HCT116 (cell line): ENCODE measurements at regions not wholly inside any gene's neighbourhood (a gene's known extent, or its start where the extent isn't known, plus 50 kb on each side); places are given as distances from the start of the nearest gene placed in this dataset.

Experiments used
- ATAC-seq: fragments of 200-7000 bp; cut with Tn5 transposase; 2 replicates; pipeline ENCODE4 v1.9.1; 2020; ENCODE audit warnings: mild to moderate bottlenecking, moderate library complexity
- BruUV-seq: library from RNA; stranded (reverse); fragments of 400-500 nt; replicated peaks from 2 replicates; lab custom pipeline; 2021; lab: Mats Ljungman, UMichigan
- CTCF ChIA-PET: fragments of 300-600 bp; sonication (Branson Sonifier 250); formaldehyde crosslinking; loops from one replicate; lab custom pipeline; 2021; ENCODE audit warnings: antibody characterized with exemption; lab: Charles Lee
- POLR2A ChIA-PET: fragments of 300-600, 350-600 bp; sonication (Branson Sonifier 250); formaldehyde crosslinking; loops from one replicate; lab custom pipeline; 2021; ENCODE audit warnings: antibody characterized with exemption; lab: Charles Lee
- RAD21 ChIA-PET, 2 experiments: fragments of 300-600 bp; sonication (Branson Sonifier 250); formaldehyde crosslinking; loops; one replicate each; lab custom pipeline; 2023; ENCODE audit warnings: low total read pairs in 2 of 2; ENCODE audit not compliant: uncharacterized antibody in 2 of 2, unreplicated experiment in 2 of 2, low non-redundant PET in 1 of 2; lab: Charles Lee
- DNase-seq: peaks from one replicate; pipeline ENCODE4 v3.0.0-alpha.2; 2010; ENCODE audit warnings: low read depth, low spot score
- H2AFZ ChIP-seq: fragments of 200-600 bp; shearing (Covaris generic), sonication (generic); 2 replicates; pipeline ENCODE4 v1.6.1; 2017; ENCODE audit warnings: low read depth, mixed run types, mixed read lengths, antibody characterized with exemption, low read length; ENCODE audit not compliant: poor library complexity, severe bottlenecking
- H3K27ac ChIP-seq: 2 replicates; pipeline ENCODE4 v1.5.1; 2012; ENCODE audit warnings: low read depth, low read length
- H3K27me3 ChIP-seq: fragments of 200-600 bp; sonication (generic); 2 replicates; pipeline ENCODE4 v1.6.1; 2016; ENCODE audit warnings: mixed run types, low read length, mixed read lengths; ENCODE audit not compliant: insufficient read depth
- H3K36me3 ChIP-seq, 2 experiments: fragments of 200-500 bp in 1 of 2; fragments of 200-600 bp in 1 of 2; sonication (Bioruptor generic) in 1 of 2; sonication (generic) in 1 of 2; 2 replicates each; pipeline versions ENCODE4 v1.5.1 to v1.6.1; 2014 to 2016; ENCODE audit warnings: low read length in 2 of 2, inconsistent platforms in 1 of 2, mixed read lengths in 1 of 2, mixed run types in 1 of 2; ENCODE audit not compliant: insufficient read depth in 2 of 2, control insufficient read depth in 1 of 2
- H3K4me1 ChIP-seq, 2 experiments: fragments of 200-600 bp in 1 of 2; sonication (generic) in 1 of 2; 2 replicates each; pipeline versions ENCODE4 v1.5.1 to v1.6.1; 2012 to 2017; ENCODE audit warnings: low read length in 2 of 2, inconsistent platforms in 1 of 2, mild to moderate bottlenecking in 1 of 2, mixed read lengths in 1 of 2, mixed run types in 1 of 2, moderate library complexity in 1 of 2; ENCODE audit not compliant: insufficient read depth in 2 of 2, control insufficient read depth in 1 of 2
- H3K4me2 ChIP-seq: fragments of 200-600 bp; sonication (generic); 2 replicates; pipeline ENCODE4 v1.6.1; 2017; ENCODE audit warnings: mixed run types, low read length, mixed read lengths
- H3K4me3 ChIP-seq, 2 experiments: fragments of 200-600 bp in 1 of 2; sonication (generic) in 1 of 2; replicated peaks in 1 of 2; 2 replicates each; pipeline ENCODE4 v1.5.1; 2011 to 2016; ENCODE audit warnings: low read length in 2 of 2, control low read depth in 1 of 2, low read depth in 1 of 2, mild to moderate bottlenecking in 1 of 2, mixed read lengths in 1 of 2, mixed run types in 1 of 2
- H3K79me2 ChIP-seq: fragments of 200-600 bp; sonication (generic); 2 replicates; pipeline ENCODE4 v1.6.1; 2017; ENCODE audit warnings: mild to moderate bottlenecking, mixed run types, low read length, moderate library complexity, mixed read lengths; ENCODE audit not compliant: insufficient read depth
- H3K9ac ChIP-seq: fragments of 200-600 bp; sonication (generic); 2 replicates; pipeline ENCODE4 v1.6.1; 2016; ENCODE audit warnings: low read length, mixed read lengths
- H3K9me2 ChIP-seq: fragments of 200-600 bp; sonication (generic), shearing (Covaris generic); 2 replicates; pipeline ENCODE4 v1.6.1; 2017; ENCODE audit warnings: mixed run types, mild to moderate bottlenecking, moderate library complexity; ENCODE audit not compliant: insufficient read depth
- H3K9me3 ChIP-seq, 2 experiments: fragments of 200-500 bp in 1 of 2; fragments of 200-600 bp in 1 of 2; sonication (Bioruptor generic) in 1 of 2; sonication (generic) in 1 of 2; 2 replicates each; pipeline ENCODE4 v1.6.1; 2014 to 2017; ENCODE audit warnings: low read length in 2 of 2, mixed read lengths in 2 of 2, inconsistent platforms in 1 of 2, low read depth in 1 of 2, mild to moderate bottlenecking in 1 of 2, mixed run types in 1 of 2, moderate library complexity in 1 of 2; ENCODE audit not compliant: control insufficient read depth in 1 of 2, insufficient read depth in 1 of 2
- H4K20me1 ChIP-seq: fragments of 200-600 bp; sonication (generic), shearing (Covaris generic); 2 replicates; pipeline ENCODE4 v1.6.1; 2017; ENCODE audit warnings: mixed run types, mild to moderate bottlenecking, moderate library complexity; ENCODE audit not compliant: insufficient read depth
- CTCF ChIP-seq, 3 experiments: fragments of 200-600 bp in 1 of 3; sonication (generic) in 1 of 3; IDR thresholded peaks in 2 of 3; conservative IDR thresholded peaks in 1 of 3; 2 replicates each; pipeline ENCODE4 v1.5.1; 2012 to 2017; ENCODE audit warnings: low read depth in 2 of 3, low read length in 2 of 3, antibody characterized with exemption in 1 of 3, borderline replicate concordance in 1 of 3, control low read depth in 1 of 3, mild to moderate bottlenecking in 1 of 3, mixed read lengths in 1 of 3, mixed run types in 1 of 3, moderate library complexity in 1 of 3; ENCODE audit not compliant: insufficient read depth in 1 of 3
- RAD21 ChIP-seq: IDR thresholded peaks from 2 replicates; pipeline ENCODE4 v1.6.1; 2012; ENCODE audit warnings: low read depth, mild to moderate bottlenecking
- SIN3A ChIP-seq: IDR thresholded peaks from 2 replicates; pipeline ENCODE4 v1.6.1; 2012; ENCODE audit warnings: low read depth
- SP1 ChIP-seq: IDR thresholded peaks from 2 replicates; pipeline ENCODE4 v1.6.1; 2012; ENCODE audit warnings: low read depth
- YY1 ChIP-seq: IDR thresholded peaks from 2 replicates; pipeline ENCODE4 v1.6.1; 2011; ENCODE audit warnings: low read length, low read depth, moderate library complexity, mild to moderate bottlenecking; ENCODE audit not compliant: insufficient replicate concordance; ENCODE audit errors: extremely low read depth
- intact Hi-C: fragments of 100-400 bp; cut with micrococcal nuclease; formaldehyde crosslinking; loops from 2 replicates; pipeline ENCODE4 v1.10.0; 2022

GRCh38 chr12:88993651-88994050 lies 358.6 kb downstream of the DUSP6 start:
- Histone ChIP-seq H4K20me1 (no peaks in the 10 kb centered on the region), H2AFZ (no peak overlapping the region), H3K4me2 (peak overlapping the region; percentile 12; the same call in 1 of the 2 replicates), H3K9me3 (no peaks in the 10 kb centered on the region), H3K79me2 (peaks cover 47% of the 10 kb centered on the region), H3K27me3 (no peaks in the 10 kb centered on the region), H3K9me2 (no peaks in the 10 kb centered on the region), H3K36me3 (no peaks in the 10 kb centered on the region; a peak in 1 of 4 replicates), H3K4me1 (peaks cover 16 to 45% of the 10 kb centered on the region in 2 experiments; a peak in 3 of 4 replicates), H3K4me3 (no peak overlapping the region), H3K9ac (no peak overlapping the region), H3K27ac (peak overlapping the region; percentile 62)
- POLR2A ChIA-PET: interaction anchor here (1.8 to 2.6 kb wide), 2 partner anchors 414 to 416 kb away, joined by 6 to 9 read pairs; partner anchors contain the start of gene KITLG
- RAD21 ChIA-PET: interaction anchor here (0.5 to 1.2 kb wide), 7 partner anchors 42 to 618 kb away, joined by 3 to 4 read pairs (median 3); partner anchors contain the start of gene KITLG (in 1 of the 2)
- no TSS peak for BruUV-seq
- ATAC-seq (peak; percentile 78), DNase-seq (peak; percentile 63)
- intact Hi-C loops: loop anchor here (1.0 to 5.0 kb wide), 4 partner anchors 361 to 881 kb away; no protein-coding TSS in a partner anchor
- CTCF ChIA-PET: interaction anchor here (0.6 to 1.6 kb wide), 12 partner anchors 40 to 882 kb away, joined by 3 to 13 read pairs (median 4); partner anchors contain the start of gene CEP290
- TF ChIP-seq SP1 (no peak), CTCF (IDR thresholded peaks at IDR 0.05 in 2 of 3, conservative IDR thresholded peaks at IDR 0.05 in 1 of 3; ENCODE audit: borderline replicate concordance in 1 of 3, insufficient read depth in 1 of 3, low read depth in 2 of 3, low read length in 2 of 3) (peak; percentile 30 to 68 (median 52); a peak in 4 of 6 replicates), RAD21 (peak; percentile 91)

- RAD21 ChIA-PET: no interaction called here
- no peaks in the 10 kb centered on the region; a peak in 1 of 4 replicates for H3K9me3 ChIP-seq
- no peak overlapping the region for H3K4me3 ChIP-seq
- DNase-seq (no peak), ATAC-seq (no peak)
- H3K36me3 ChIP-seq: no peaks in the 10 kb centered on the region; a peak in 1 of 4 replicates
- no TSS peak for BruUV-seq
- intact Hi-C loops: no loop called here
- H3K4me1 ChIP-seq: peaks cover 24 to 53% of the 10 kb centered on the region in 2 experiments
- no peaks in the 10 kb centered on the region for H3K9me2 ChIP-seq
- no peak overlapping the region for H3K4me2 ChIP-seq
- no peaks in the 10 kb centered on the region for H4K20me1 ChIP-seq
- peaks cover 64% of the 10 kb centered on the region for H3K79me2 ChIP-seq
- POLR2A ChIA-PET: no interaction called here
- CTCF ChIA-PET: no interaction called here
- TF ChIP-seq SIN3A: no peak
- TF ChIP-seq RAD21: no peak
- TF ChIP-seq YY1: no peak
- no peak overlapping the region for H3K9ac ChIP-seq
- H2AFZ ChIP-seq: no peak overlapping the region
- peak overlapping the region; percentile 0; the same call in 1 of the 2 replicates for H3K27ac ChIP-seq
- no peaks in the 10 kb centered on the region for H3K27me3 ChIP-seq
Observed at GRCh38 chr12:88986056-88986455, 366.2 kb downstream of the DUSP6 start.
